WERI-Rb-1 (cell line): ENCODE measurements at regions not wholly inside any gene's neighbourhood (a gene's known extent, or its start where the extent isn't known, plus 50 kb on each side); places are given as distances from the start of the nearest gene placed in this dataset.
A peak's percentile ranks its signal among the peaks of the same experiment; 100 is the strongest.
"Not testable (repeated sequence)": the region's sequence is repeated elsewhere in the genome, so short reads cannot be mapped to it uniquely, and the experiment has no call there.

Experiments
- DNase-seq: peaks from one replicate; pipeline ENCODE4 v3.0.0-alpha.2; 2020
- H3K27ac ChIP-seq: fragments of 250-450 bp; sonication (Bioruptor Pico); 2 replicates; pipeline ENCODE4 v1.5.1; 2020; ENCODE audit warnings: mild to moderate bottlenecking, moderate library complexity
- H3K27me3 ChIP-seq: fragments of 250-450 bp; sonication (Bioruptor Pico); 2 replicates; pipeline ENCODE4 v1.5.1; 2021; ENCODE audit warnings: mild to moderate bottlenecking, low read depth, moderate library complexity; ENCODE audit not compliant: insufficient read depth, severe bottlenecking
- H3K36me3 ChIP-seq: fragments of 250-450 bp; sonication (Bioruptor Pico); 2 replicates; pipeline ENCODE4 v1.5.1; 2020; ENCODE audit warnings: mild to moderate bottlenecking, moderate library complexity
- H3K4me3 ChIP-seq: 2 replicates; pipeline ENCODE4 v1.5.1; 2011; ENCODE audit warnings: low read depth, mild to moderate bottlenecking, control low read depth, low read length
- H3K9me3 ChIP-seq: fragments of 250-450 bp; sonication (Bioruptor Pico); 2 replicates; pipeline ENCODE4 v1.5.1; 2021; ENCODE audit warnings: mild to moderate bottlenecking, moderate library complexity; ENCODE audit not compliant: severe bottlenecking
- TF ChIP-seq, protein P1 (sequence below): IDR thresholded peaks from 2 replicates; pipeline ENCODE4 v1.5.1; 2011; ENCODE audit warnings: low read depth, mild to moderate bottlenecking, control low read depth, inconsistent platforms, low read length

DNA sequence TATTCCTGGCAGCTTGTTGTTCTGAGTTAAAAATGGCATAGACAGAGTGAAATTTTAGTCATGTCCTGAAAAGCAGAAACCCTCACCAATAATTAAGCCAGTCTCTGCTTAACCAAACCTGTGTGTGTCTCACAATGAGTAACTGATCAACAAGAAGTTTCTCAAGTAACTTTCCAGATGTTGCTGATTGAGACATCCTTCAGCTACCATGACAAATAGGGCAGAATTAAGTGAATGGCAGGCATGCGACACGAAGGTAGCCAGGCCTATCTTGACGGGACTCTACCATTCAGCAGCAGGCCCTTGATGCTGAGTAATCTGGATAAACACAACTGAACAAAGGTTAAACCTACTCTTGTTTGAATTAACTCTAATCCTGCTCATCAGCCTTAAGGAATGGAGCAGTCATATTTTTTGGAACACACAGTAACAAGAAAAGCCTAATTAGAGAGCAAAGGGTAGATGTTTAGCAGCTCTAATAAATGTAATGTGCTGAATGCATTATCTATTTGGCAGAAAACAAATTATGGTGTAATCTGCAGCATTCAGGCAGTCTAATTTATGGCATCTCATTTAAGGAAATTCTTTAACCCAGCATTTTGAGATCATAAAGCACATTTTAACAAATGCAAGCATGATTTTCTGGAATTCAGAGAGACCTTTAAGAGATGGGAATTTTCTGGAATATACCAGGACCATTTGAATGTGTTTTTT lies 159.5 kb upstream of the EPHA4 start:
- DNase-seq = peak; percentile 7
- H3K9me3 ChIP-seq = no peaks in the 10 kb centered on the region
- TF ChIP-seq, protein P1, sequence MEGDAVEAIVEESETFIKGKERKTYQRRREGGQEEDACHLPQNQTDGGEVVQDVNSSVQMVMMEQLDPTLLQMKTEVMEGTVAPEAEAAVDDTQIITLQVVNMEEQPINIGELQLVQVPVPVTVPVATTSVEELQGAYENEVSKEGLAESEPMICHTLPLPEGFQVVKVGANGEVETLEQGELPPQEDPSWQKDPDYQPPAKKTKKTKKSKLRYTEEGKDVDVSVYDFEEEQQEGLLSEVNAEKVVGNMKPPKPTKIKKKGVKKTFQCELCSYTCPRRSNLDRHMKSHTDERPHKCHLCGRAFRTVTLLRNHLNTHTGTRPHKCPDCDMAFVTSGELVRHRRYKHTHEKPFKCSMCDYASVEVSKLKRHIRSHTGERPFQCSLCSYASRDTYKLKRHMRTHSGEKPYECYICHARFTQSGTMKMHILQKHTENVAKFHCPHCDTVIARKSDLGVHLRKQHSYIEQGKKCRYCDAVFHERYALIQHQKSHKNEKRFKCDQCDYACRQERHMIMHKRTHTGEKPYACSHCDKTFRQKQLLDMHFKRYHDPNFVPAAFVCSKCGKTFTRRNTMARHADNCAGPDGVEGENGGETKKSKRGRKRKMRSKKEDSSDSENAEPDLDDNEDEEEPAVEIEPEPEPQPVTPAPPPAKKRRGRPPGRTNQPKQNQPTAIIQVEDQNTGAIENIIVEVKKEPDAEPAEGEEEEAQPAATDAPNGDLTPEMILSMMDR = no peak
- H3K36me3 ChIP-seq = no peaks in the 10 kb centered on the region
- no peak overlapping the region for H3K4me3 ChIP-seq
- no peaks in the 10 kb centered on the region for H3K27me3 ChIP-seq
- no peak overlapping the region for H3K27ac ChIP-seq

DNA sequence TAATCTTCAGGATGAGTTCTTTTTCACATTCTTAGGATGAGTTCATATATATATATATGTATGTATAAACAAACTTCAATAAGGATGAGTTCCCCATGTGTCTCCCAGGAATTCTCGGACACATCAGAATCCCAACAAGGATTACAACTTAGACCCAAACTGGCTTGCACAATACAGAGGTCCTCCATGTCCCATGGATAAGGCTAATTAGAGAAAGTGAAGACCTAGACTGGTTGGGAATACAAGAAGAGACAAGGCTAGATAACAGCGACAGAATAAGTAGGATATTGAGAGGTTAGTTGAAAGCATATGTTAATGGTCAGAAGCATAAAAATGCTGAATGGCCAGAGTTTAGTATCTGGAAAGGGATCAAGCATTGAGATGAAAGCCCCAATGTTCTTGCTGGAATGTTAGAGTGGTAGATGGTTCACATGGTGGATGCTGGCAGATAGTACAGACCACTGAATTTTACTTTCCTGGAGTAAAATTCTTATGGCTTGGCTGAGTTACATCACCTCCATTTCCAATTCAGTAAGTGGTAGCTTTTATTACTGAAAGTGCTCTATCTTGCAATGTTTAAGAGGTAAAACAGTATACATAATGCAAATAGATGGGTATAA lies 154.9 kb upstream of the EPHA4 start:
- Histone ChIP-seq H3K36me3 (no peaks in the 10 kb centered on the region), H3K27me3 (no peaks in the 10 kb centered on the region), H3K9me3 (no peaks in the 10 kb centered on the region), H3K4me3 (no peak overlapping the region), H3K27ac (no peak overlapping the region)
- TF ChIP-seq, protein P1 = no peak
- no peak for DNase-seq

DNA sequence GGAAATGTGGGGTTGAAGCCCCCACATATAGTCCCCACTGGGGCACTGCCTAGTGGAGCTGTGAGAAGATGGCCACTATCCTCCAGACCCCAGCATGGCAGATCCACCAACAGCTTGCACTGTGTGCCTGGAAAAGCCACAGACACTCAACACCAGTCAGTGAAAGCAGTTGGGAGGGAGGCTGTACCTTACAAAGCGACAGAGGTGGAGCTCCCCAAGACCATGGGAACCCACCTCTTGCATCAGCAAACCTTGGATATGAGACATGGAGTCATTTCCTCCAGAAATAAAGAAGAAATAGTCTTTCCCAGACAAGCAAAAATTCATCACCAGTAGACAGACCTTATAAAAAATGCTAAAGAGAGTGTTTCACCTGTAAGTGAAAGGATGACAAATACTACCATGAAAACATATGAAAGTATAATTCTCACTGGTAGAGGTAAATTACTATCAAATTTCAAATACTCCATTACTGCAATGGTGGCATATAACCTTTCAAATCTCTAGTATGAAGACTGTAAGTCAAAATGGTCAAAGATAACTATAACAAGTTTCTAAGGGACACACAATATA lies 152.6 kb upstream of the EPHA4 start:
- no peak for DNase-seq
- H3K27ac ChIP-seq = no peak overlapping the region
- H3K36me3 ChIP-seq = no peaks in the 10 kb centered on the region
- H3K27me3 ChIP-seq = no peaks in the 10 kb centered on the region
- no peak overlapping the region for H3K4me3 ChIP-seq
- H3K9me3 ChIP-seq = no peaks in the 10 kb centered on the region
- TF ChIP-seq, protein P1 = no peak

DNA sequence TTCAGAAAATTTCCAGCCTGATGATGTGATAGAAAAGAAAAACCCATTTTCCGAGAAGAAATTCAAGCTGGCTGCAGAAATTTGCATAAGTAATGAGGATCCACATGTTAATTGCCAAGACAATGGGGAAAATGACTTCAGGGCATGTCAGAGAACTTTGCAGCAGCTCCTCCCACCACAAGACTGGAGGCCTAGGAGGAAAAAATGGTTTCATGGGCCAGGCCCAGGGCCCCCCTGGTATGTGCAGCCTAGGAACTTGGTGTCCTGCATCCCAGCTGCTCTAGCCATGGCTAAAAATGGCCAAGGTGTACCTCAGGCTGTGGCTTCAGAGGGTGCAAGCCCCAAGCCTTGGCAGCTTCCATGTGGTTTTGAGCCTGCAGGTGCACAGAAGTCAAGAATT lies 152.0 kb upstream of the EPHA4 start:
- H3K36me3 ChIP-seq, H3K9me3 ChIP-seq, DNase-seq, H3K27me3 ChIP-seq, H3K4me3 ChIP-seq, H3K27ac ChIP-seq: not testable (repeated sequence)

DNA sequence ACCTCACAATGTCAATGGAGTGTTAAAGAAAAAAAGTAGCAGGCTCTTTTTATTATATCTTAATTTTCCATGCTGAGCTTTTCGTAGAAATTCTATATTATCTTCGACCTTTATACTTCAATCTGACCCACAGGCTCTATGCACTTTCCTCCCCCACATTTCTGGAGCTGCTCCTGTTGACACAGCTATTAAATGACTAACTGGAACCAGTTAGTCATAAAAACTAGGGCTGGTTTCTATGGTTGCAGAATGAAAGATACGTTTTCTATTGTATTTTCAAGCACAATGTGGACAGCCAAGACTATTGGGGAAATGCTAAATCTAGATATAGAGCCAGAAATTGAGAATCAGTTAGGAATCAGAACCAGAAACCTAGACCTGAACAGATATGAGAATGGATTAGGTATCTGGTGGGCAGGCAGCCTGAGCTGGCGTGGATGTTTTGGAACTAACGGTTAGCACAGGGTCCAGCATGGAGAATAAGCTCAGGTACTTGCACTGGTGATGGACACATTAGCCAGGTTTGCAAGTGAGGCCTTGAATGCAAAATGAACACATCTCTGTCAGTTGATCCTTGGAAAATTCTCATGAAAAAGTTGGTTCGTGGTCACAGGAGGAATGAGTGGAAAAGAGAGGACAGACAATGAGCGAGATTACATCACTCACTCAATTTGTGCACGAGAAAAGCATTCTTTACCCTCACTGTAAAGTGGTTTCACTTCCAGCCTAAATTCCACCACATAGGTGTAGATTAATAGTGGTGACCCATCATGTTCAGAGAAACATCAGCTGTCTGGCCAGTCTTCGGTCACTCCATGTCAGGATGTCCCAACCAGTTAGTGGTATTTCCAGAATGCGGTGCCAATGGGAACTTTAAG lies 144.6 kb upstream of the EPHA4 start:
- TF ChIP-seq, protein P1 = no peak
- Histone ChIP-seq H3K27ac (no peak overlapping the region), H3K36me3 (no peaks in the 10 kb centered on the region), H3K27me3 (no peaks in the 10 kb centered on the region), H3K9me3 (no peaks in the 10 kb centered on the region), H3K4me3 (no peak overlapping the region)
- DNase-seq = no peak
